ENCODE measurements at regions not wholly inside any gene's neighbourhood (a gene's known extent, or its start where the extent isn't known, plus 50 kb on each side); places are given as distances from the start of the nearest gene placed in this dataset.

DNA sequence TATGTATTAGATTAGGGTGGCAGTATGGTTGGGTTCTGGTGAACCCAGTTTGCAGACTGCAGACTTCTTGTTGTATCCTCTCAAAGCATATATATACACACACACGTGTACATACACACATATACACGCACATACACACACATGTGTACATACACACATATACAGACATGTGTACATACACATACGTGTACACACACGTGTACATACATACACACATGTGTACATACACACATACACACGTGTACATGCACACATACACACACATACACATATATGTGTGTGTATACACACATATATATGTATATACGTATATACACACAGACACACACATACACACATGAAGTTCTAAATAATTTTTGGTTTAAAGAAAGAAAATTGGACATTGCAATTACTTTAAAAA is 780.2 kb downstream of the FLRT2 start:
- TF ChIP-seq POLR2A (IDR thresholded peaks at IDR 0.05), result no peak
- TF ChIP-seq, protein P1, sequence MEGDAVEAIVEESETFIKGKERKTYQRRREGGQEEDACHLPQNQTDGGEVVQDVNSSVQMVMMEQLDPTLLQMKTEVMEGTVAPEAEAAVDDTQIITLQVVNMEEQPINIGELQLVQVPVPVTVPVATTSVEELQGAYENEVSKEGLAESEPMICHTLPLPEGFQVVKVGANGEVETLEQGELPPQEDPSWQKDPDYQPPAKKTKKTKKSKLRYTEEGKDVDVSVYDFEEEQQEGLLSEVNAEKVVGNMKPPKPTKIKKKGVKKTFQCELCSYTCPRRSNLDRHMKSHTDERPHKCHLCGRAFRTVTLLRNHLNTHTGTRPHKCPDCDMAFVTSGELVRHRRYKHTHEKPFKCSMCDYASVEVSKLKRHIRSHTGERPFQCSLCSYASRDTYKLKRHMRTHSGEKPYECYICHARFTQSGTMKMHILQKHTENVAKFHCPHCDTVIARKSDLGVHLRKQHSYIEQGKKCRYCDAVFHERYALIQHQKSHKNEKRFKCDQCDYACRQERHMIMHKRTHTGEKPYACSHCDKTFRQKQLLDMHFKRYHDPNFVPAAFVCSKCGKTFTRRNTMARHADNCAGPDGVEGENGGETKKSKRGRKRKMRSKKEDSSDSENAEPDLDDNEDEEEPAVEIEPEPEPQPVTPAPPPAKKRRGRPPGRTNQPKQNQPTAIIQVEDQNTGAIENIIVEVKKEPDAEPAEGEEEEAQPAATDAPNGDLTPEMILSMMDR (IDR thresholded peaks at IDR 0.05), result no peak
- TF ChIP-seq EP300 (IDR thresholded peaks at IDR 0.05), result no peak
